D721Med (cell line): ENCODE measurements at regions not wholly inside any gene's neighbourhood (a gene's known extent, or its start where the extent isn't known, plus 50 kb on each side); places are given as distances from the start of the nearest gene placed in this dataset.

Source experiments
- DNase-seq: peaks from one replicate; pipeline ENCODE4 v3.0.0; 2011; ENCODE audit warnings: low spot score; ENCODE audit not compliant: insufficient read length
- FAIRE-seq: peaks from 2 replicates; lab custom pipeline; 2011; peaks lifted over from hg19 to GRCh38; lab: Jason Lieb, UNC
- CTCF ChIP-seq: IDR thresholded peaks from 2 replicates; pipeline ENCODE4 v1.5.1; 2012; ENCODE audit warnings: mild to moderate bottlenecking, control low read depth; ENCODE audit not compliant: insufficient read depth; ENCODE audit errors: missing control alignments

GRCh38 chr6:15949982-15950381, 178.9 kb upstream of the MYLIP start:
- FAIRE-seq = no peak
- no peak for TF ChIP-seq CTCF
- DNase-seq = no peak

GRCh38 chr6:15948930-15949900, 179.7 kb upstream of the MYLIP start:
- DNase-seq = no peak
- no peak for FAIRE-seq
- TF ChIP-seq CTCF = no peak

GRCh38 chr6:15947923-15948322, 181.0 kb upstream of the MYLIP start:
- DNase-seq (no peak), FAIRE-seq (no peak)
- no peak for TF ChIP-seq CTCF

GRCh38 chr6:15947436-15947835, 181.4 kb upstream of the MYLIP start:
- TF ChIP-seq CTCF = no peak
- no peak for FAIRE-seq
- DNase-seq = no peak

GRCh38 chr6:15946701-15947385, 182.0 kb upstream of the MYLIP start:
- FAIRE-seq = no peak
- DNase-seq = no peak
- no peak for TF ChIP-seq CTCF

GRCh38 chr6:15945593-15946159, 183.2 kb upstream of the MYLIP start:
- no peak for FAIRE-seq

More at GRCh38 chr6:15945593-15946159, 183.2 kb upstream of the MYLIP start:
- no peak for TF ChIP-seq CTCF
- DNase-seq = no peak
